ENCODE measurements at regions not wholly inside any gene's neighbourhood (a gene's known extent, or its start where the extent isn't known, plus 50 kb on each side); places are given as distances from the start of the nearest gene placed in this dataset.

GRCh38 chr18:22253156-22253555 lies 83.8 kb downstream of the GATA6 start:
- Mint-ChIP-seq H3K27ac (ENCODE audit: unreplicated experiment) (no peak overlapping the region), H3K4me1 (ENCODE audit: low read depth) (peaks cover 3% of the 10 kb centered on the region), H3K36me3 (ENCODE audit: low read depth) (peaks cover 1% of the 10 kb centered on the region), H3K9me3 (ENCODE audit: low read depth) (no peaks in the 10 kb centered on the region), H3K27me3 (ENCODE audit: low read depth) (peaks cover 27% of the 10 kb centered on the region), H3K4me3 (ENCODE audit: unreplicated experiment) (no peak overlapping the region)
- TF ChIP-seq CTCF (IDR thresholded peaks at IDR 0.05): no peak
- DNase-seq (ENCODE audit: low spot score): no peak
